ENCODE measurements at regions not wholly inside any gene's neighbourhood (a gene's known extent, or its start where the extent isn't known, plus 50 kb on each side); places are given as distances from the start of the nearest gene placed in this dataset.

DNA sequence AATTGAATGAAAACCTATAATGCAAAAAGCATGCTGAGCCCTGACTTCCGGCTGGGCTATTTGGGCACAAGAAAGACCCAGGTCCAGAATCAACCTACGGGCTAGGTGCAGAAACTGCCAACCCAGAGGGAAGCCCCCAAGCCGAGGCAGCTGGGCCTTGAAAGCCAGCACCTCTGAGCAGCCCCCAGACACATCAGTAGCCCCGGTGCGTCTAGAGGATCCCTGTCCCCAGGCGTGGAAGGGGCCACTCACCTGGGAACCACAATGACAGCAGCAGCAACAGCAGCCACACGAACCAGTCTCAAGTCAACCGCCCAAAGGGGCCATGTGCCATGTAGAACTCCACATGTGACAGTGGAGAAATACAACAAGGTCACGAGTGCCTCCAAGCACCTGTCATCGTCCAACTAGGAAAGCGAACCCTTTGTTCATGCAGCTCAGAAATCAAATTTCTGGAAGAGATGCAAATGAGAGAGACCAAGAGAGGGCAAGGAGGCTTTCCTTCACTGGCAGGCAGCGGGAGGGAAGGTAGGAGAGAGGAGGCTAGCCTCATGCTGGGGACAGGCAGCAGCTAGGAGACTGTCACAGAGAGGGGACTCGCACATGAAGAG, 57.5 kb upstream of the CHST15 start (continued):
- no peak for TF ChIP-seq MAX (IDR thresholded peaks at IDR 0.05)
- TF ChIP-seq EZH2 (IDR thresholded peaks at IDR 0.05) = no peak
- TF ChIP-seq ELF1 (IDR thresholded peaks at IDR 0.05; ENCODE audit: borderline replicate concordance, low read depth) = no peak
- no peak for TF ChIP-seq POLR2A (IDR thresholded peaks at IDR 0.05; ENCODE audit: borderline replicate concordance, extremely low read depth, insufficient read depth, insufficient read length)
- no peak for TF ChIP-seq CTCF (IDR thresholded peaks at IDR 0.05 in 2 of 3, conservative IDR thresholded peaks at IDR 0.05 in 1 of 3; ENCODE audit: borderline replicate concordance in 1 of 3, insufficient read depth in 1 of 3, low read depth in 2 of 3, low read length in 2 of 3)

DNA sequence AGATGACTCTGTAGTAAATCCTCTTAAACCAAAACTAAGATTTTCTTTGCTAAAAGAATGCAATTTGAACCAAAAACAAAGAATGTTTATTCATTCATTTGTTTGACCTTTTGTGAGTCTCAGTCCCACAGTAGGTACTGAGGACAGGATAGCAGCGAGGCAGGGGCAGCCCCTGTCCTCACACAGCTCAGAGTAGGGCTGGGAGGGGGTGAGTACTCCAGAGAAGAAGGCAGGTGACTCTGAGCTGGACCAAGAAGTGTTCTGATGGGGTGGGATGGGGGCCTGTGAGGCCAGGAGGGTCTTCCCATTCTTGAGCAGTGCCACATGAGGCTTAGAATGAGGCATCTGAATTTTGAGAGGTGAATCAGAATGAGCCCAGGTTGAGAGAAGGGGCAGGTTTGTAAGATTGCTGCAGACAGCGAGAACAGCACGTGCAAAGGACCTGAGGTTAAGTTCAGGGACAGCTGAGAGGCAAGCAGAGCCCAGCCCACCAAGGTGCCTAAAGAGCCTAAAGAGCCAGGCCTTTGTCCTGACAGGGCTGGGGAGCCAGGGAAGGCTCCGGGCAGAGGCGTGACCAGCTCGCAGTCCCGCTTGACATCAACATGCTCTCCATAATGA, 56.9 kb upstream of the CHST15 start:
- Histone ChIP-seq H3K4me1 (ENCODE audit: control insufficient read depth in 1 of 2, insufficient read depth in 2 of 2, low read length in 2 of 2) (peaks cover 32 to 45% of the 10 kb centered on the region in 2 experiments), H3K36me3 (ENCODE audit: control insufficient read depth in 1 of 2, insufficient read depth in 2 of 2, low read length in 2 of 2) (no peaks in the 10 kb centered on the region), H2AFZ (ENCODE audit: low read depth, low read length, poor library complexity, severe bottlenecking) (no peak overlapping the region), H3K9ac (ENCODE audit: low read length) (no peak overlapping the region), H3K27ac (ENCODE audit: low read depth, low read length) (no peak overlapping the region), H3K27me3 (ENCODE audit: insufficient read depth, low read length) (no peaks in the 10 kb centered on the region), H3K9me3 (ENCODE audit: control insufficient read depth in 1 of 2, insufficient read depth in 1 of 2, low read depth in 1 of 2, low read length in 2 of 2) (no peaks in the 10 kb centered on the region), H3K4me3 (replicated peaks in 1 of 2; ENCODE audit: low read depth in 1 of 2, low read length in 2 of 2) (no peak overlapping the region), H3K4me2 (ENCODE audit: low read length) (no peak overlapping the region), H4K20me1 (ENCODE audit: insufficient read depth) (no peaks in the 10 kb centered on the region), H3K9me2 (ENCODE audit: insufficient read depth) (no peaks in the 10 kb centered on the region), H3K79me2 (ENCODE audit: insufficient read depth, low read length) (no peaks in the 10 kb centered on the region)
- RAD21 ChIA-PET (ENCODE audit: low non-redundant PET in 1 of 2, low total read pairs in 2 of 2, uncharacterized antibody in 2 of 2, unreplicated experiment in 2 of 2) = interaction anchor here in 1 of 2 experiments (1.2 kb wide), 1 partner anchor 155 kb away, joined by 3 read pairs; no protein-coding TSS in a partner anchor
- no TSS peak for BruUV-seq (replicated peaks)
- POLR2A ChIA-PET = interaction anchor here (2.4 kb wide), 1 partner anchor 24 kb away, joined by 9 read pairs; no protein-coding TSS in a partner anchor
- DNase-seq (ENCODE audit: low read depth, low spot score) (no peak), ATAC-seq (no peak)
- TF ChIP-seq TCF7L2 (IDR thresholded peaks at IDR 0.05; ENCODE audit: borderline replicate concordance, extremely low read depth, insufficient read depth, insufficient read length) (no peak), CEBPB (IDR thresholded peaks at IDR 0.05; ENCODE audit: low read depth) (no peak), RAD21 (IDR thresholded peaks at IDR 0.05; ENCODE audit: low read depth) (no peak), SP1 (IDR thresholded peaks at IDR 0.05; ENCODE audit: low read depth) (no peak), ZNF274 (IDR thresholded peaks at IDR 0.05; ENCODE audit: low read depth, low read length) (no peak), EGR1 (IDR thresholded peaks at IDR 0.05; ENCODE audit: low read depth) (no peak), MAX (IDR thresholded peaks at IDR 0.05) (no peak), YY1 (IDR thresholded peaks at IDR 0.05; ENCODE audit: extremely low read depth, insufficient replicate concordance, low read depth, low read length) (no peak)
- TF ChIP-seq, protein P1, sequence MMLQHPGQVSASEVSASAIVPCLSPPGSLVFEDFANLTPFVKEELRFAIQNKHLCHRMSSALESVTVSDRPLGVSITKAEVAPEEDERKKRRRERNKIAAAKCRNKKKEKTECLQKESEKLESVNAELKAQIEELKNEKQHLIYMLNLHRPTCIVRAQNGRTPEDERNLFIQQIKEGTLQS (IDR thresholded peaks at IDR 0.05) = no peak
- intact Hi-C loops (cut with micrococcal nuclease) = loop anchor here (5.0 kb wide), 1 partner anchor 237 kb away; no protein-coding TSS in a partner anchor
- CTCF ChIA-PET = interaction anchor here (1.3 kb wide), 1 partner anchor 43 kb away, joined by 3 read pairs; no protein-coding TSS in a partner anchor
